IMR-90 (cell line): ENCODE measurements at regions not wholly inside any gene's neighbourhood (a gene's known extent, or its start where the extent isn't known, plus 50 kb on each side); places are given as distances from the start of the nearest gene placed in this dataset.

Source experiments
- BHLHE40 ChIP-seq: fragments of 150-350 bp; IDR thresholded peaks from 2 replicates; pipeline ENCODE4 v1.6.1; 2016; ENCODE audit warnings: mild to moderate bottlenecking, low read depth, low read length
- CTCF ChIP-seq: conservative IDR thresholded peaks from 2 replicates; pipeline ENCODE4 v1.5.1; 2012; ENCODE audit warnings: mild to moderate bottlenecking, low read depth, low read length, improper control_type of control experiment
- MAZ ChIP-seq: IDR thresholded peaks from 2 replicates; pipeline ENCODE4 v1.6.1; 2012; ENCODE audit warnings: low read depth, mild to moderate bottlenecking, low read length, improper control_type of control experiment, moderate library complexity, borderline replicate concordance
- MXI1 ChIP-seq: IDR thresholded peaks from 2 replicates; pipeline ENCODE4 v1.6.1; 2012; ENCODE audit warnings: low read depth, mild to moderate bottlenecking, low read length, moderate library complexity, borderline replicate concordance
- POLR2A ChIP-seq: IDR thresholded peaks from 2 replicates; pipeline ENCODE4 v1.6.1; 2012; ENCODE audit warnings: mild to moderate bottlenecking, low read depth, low read length
- RAD21 ChIP-seq: IDR thresholded peaks from 2 replicates; pipeline ENCODE4 v1.6.1; 2012; ENCODE audit warnings: low read length, improper control_type of control experiment
- RFX5 ChIP-seq: IDR thresholded peaks from 2 replicates; pipeline ENCODE4 v1.8.0; 2012; ENCODE audit warnings: low read depth, mild to moderate bottlenecking, low read length, moderate library complexity
- SMC3 ChIP-seq: fragments of 150-350 bp; IDR thresholded peaks from 2 replicates; pipeline ENCODE4 v1.6.1; 2016; ENCODE audit warnings: low read depth, mild to moderate bottlenecking, antibody characterized with exemption, low read length, moderate library complexity
- USF2 ChIP-seq: fragments of 150-350 bp; IDR thresholded peaks from 2 replicates; pipeline ENCODE4 v1.6.1; 2017; ENCODE audit warnings: mild to moderate bottlenecking, antibody characterized with exemption, low read length, low read depth

DNA sequence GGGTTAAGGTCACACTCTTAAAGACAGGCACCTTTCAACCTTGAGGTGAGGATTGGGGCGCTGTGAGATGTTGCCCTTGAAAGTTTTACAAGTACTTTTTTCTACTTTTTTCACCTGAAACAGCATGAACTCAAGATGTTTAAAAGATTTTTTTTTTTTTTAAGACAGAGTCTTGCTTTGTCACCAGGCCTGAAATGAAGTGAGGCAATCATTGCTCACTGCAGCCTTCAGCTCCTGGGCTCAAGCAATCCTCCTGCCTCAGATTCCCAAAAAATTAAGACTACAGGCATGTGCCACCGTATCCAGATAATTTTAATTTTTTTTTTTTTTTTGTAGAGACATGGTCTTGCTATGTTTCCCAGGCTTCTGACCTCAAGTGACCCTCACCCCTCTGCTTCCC, 243.9 kb downstream of the DIO2 start:
- no peak for TF ChIP-seq CTCF
- no peak for TF ChIP-seq POLR2A
- no peak for TF ChIP-seq SMC3
- TF ChIP-seq MAZ: no peak
- no peak for TF ChIP-seq RAD21
- no peak for TF ChIP-seq USF2
- TF ChIP-seq BHLHE40: no peak
- TF ChIP-seq RFX5: no peak
- TF ChIP-seq MXI1: no peak
